ENCODE measurements at regions not wholly inside any gene's neighbourhood (a gene's known extent, or its start where the extent isn't known, plus 50 kb on each side); places are given as distances from the start of the nearest gene placed in this dataset.
"Not testable (repeated sequence)": the region's sequence is repeated elsewhere in the genome, so short reads cannot be mapped to it uniquely, and the experiment has no call there.

- intact Hi-C loops (cut with DNase I) = no loop called here
- Histone ChIP-seq H3K9ac (ENCODE audit: low read length in 3 of 3) (no peak overlapping the region), H3K27me3 (ENCODE audit: control insufficient read depth, insufficient read depth, low read length) (no peaks in the 10 kb centered on the region), H3K9me3 (ENCODE audit: control insufficient read depth in 2 of 3, insufficient read depth in 1 of 3, low read length in 3 of 3) (no peaks in the 10 kb centered on the region), H3K27ac (ENCODE audit: low read depth in 2 of 2, low read length in 2 of 2) (no peak overlapping the region), H3K36me3 (ENCODE audit: control insufficient read depth in 2 of 3, insufficient read depth in 3 of 3, low read length in 3 of 3) (no peaks in the 10 kb centered on the region), H3K4me3 (ENCODE audit: low read length in 3 of 3) (no peak overlapping the region), H3K4me1 (ENCODE audit: control insufficient read depth in 2 of 3, insufficient read depth in 2 of 3, low read depth in 1 of 3, low read length in 3 of 3) (peaks cover 0 to 3% (median 0%) of the 10 kb centered on the region in 3 donors)
- peak in 3 of 5 donors; percentile 52 to 83 (median 75) for DNase-seq
- FAIRE-seq = no peak
- TF ChIP-seq, protein P1, sequence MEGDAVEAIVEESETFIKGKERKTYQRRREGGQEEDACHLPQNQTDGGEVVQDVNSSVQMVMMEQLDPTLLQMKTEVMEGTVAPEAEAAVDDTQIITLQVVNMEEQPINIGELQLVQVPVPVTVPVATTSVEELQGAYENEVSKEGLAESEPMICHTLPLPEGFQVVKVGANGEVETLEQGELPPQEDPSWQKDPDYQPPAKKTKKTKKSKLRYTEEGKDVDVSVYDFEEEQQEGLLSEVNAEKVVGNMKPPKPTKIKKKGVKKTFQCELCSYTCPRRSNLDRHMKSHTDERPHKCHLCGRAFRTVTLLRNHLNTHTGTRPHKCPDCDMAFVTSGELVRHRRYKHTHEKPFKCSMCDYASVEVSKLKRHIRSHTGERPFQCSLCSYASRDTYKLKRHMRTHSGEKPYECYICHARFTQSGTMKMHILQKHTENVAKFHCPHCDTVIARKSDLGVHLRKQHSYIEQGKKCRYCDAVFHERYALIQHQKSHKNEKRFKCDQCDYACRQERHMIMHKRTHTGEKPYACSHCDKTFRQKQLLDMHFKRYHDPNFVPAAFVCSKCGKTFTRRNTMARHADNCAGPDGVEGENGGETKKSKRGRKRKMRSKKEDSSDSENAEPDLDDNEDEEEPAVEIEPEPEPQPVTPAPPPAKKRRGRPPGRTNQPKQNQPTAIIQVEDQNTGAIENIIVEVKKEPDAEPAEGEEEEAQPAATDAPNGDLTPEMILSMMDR (IDR thresholded peaks at IDR 0.05; ENCODE audit: borderline replicate concordance, extremely low read depth, insufficient read depth) = peak; percentile 51
Measured at GRCh38 chr6:3977875-3978711, 100.8 kb downstream of the FAM217A start.

DNA sequence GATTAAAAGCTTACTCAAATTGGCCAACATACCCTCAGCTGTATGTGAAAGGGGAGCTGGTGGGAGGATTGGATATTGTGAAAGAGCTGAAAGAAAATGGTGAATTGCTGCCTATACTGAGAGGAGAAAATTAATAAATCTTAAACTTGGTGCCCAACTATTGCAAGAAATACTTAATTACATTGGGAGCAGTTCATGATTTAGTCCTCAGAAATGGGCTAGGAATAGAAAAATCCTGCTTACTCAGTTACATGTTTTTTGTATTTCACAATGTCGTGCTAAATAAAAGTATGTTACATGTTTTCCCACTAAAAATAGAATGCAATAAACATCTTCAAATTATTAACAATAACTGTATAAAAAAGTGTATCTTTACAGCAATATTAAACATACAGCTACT, 100.0 kb downstream of the FAM217A start:
- H3K9me3 ChIP-seq (ENCODE audit: control insufficient read depth in 2 of 3, insufficient read depth in 1 of 3, low read length in 3 of 3); H3K27me3 ChIP-seq (ENCODE audit: control insufficient read depth, insufficient read depth, low read length); H3K4me3 ChIP-seq (ENCODE audit: low read length in 3 of 3); H3K36me3 ChIP-seq (ENCODE audit: control insufficient read depth in 2 of 3, insufficient read depth in 3 of 3, low read length in 3 of 3); H3K27ac ChIP-seq (ENCODE audit: low read depth in 2 of 2, low read length in 2 of 2); H3K4me1 ChIP-seq (ENCODE audit: control insufficient read depth in 2 of 3, insufficient read depth in 2 of 3, low read depth in 1 of 3, low read length in 3 of 3); DNase-seq; intact Hi-C loops (cut with DNase I); H3K9ac ChIP-seq (ENCODE audit: low read length in 3 of 3); FAIRE-seq: not testable (repeated sequence)

DNA sequence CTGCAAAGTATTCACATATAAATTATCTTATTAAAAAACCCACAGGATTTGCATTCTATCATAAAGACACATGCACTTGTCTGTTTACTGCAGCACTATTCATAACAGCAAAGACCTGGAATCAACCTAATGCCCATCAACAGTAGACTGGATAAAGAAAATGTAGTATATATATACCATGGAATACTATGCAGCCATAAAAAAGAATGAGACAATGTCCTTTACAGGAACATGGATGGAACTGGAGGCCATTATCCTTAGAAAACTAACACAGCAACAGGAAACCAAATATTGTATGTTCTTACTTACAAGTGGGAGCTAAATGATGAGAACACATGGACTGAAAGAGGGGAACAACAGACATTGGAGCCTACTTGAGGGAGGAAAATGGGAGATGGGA, 97.0 kb downstream of the FAM217A start:
- TF ChIP-seq, protein P1 (IDR thresholded peaks at IDR 0.05; ENCODE audit: borderline replicate concordance, extremely low read depth, insufficient read depth) = no peak
- Histone ChIP-seq H3K27me3 (ENCODE audit: control insufficient read depth, insufficient read depth, low read length) (no peaks in the 10 kb centered on the region), H3K9me3 (ENCODE audit: control insufficient read depth in 2 of 3, insufficient read depth in 1 of 3, low read length in 3 of 3) (no peaks in the 10 kb centered on the region), H3K27ac (ENCODE audit: low read depth in 2 of 2, low read length in 2 of 2) (no peak overlapping the region), H3K36me3 (ENCODE audit: control insufficient read depth in 2 of 3, insufficient read depth in 3 of 3, low read length in 3 of 3) (no peaks in the 10 kb centered on the region), H3K4me1 (ENCODE audit: control insufficient read depth in 2 of 3, insufficient read depth in 2 of 3, low read depth in 1 of 3, low read length in 3 of 3) (peaks cover 0 to 8% (median 3%) of the 10 kb centered on the region in 3 donors), H3K4me3 (ENCODE audit: low read length in 3 of 3) (no peak overlapping the region), H3K9ac (ENCODE audit: low read length in 3 of 3) (no peak overlapping the region)
- intact Hi-C loops (cut with DNase I) = no loop called here
- no peak for FAIRE-seq
- no peak for DNase-seq

- Histone ChIP-seq H3K27ac (ENCODE audit: low read depth in 2 of 2, low read length in 2 of 2) (no peak overlapping the region), H3K36me3 (ENCODE audit: control insufficient read depth in 2 of 3, insufficient read depth in 3 of 3, low read length in 3 of 3) (no peaks in the 10 kb centered on the region), H3K4me3 (ENCODE audit: low read length in 3 of 3) (no peak overlapping the region), H3K4me1 (ENCODE audit: control insufficient read depth in 2 of 3, insufficient read depth in 2 of 3, low read depth in 1 of 3, low read length in 3 of 3) (peaks cover 0 to 10% (median 4%) of the 10 kb centered on the region in 3 donors), H3K27me3 (ENCODE audit: control insufficient read depth, insufficient read depth, low read length) (no peaks in the 10 kb centered on the region), H3K9me3 (ENCODE audit: control insufficient read depth in 2 of 3, insufficient read depth in 1 of 3, low read length in 3 of 3) (no peaks in the 10 kb centered on the region), H3K9ac (ENCODE audit: low read length in 3 of 3) (no peak overlapping the region)
- DNase-seq = no peak
- FAIRE-seq = no peak
- TF ChIP-seq, protein P1 (IDR thresholded peaks at IDR 0.05; ENCODE audit: borderline replicate concordance, extremely low read depth, insufficient read depth) = no peak
- intact Hi-C loops (cut with DNase I) = no loop called here
Measured at GRCh38 chr6:3983778-3984177, 95.2 kb downstream of the FAM217A start.

All from kidney (tissue), 13 donors.